ENCODE measurements at regions not wholly inside any gene's neighbourhood (a gene's known extent, or its start where the extent isn't known, plus 50 kb on each side); places are given as distances from the start of the nearest gene placed in this dataset.

- peak overlapping the region; percentile 16 for H3K4me3 ChIP-seq (ENCODE audit: low read depth, low read length)
- no peaks in the 10 kb centered on the region for H3K36me3 ChIP-seq (ENCODE audit: insufficient read depth)
- DNase-seq (ENCODE audit: extremely low spot score), result no peak
- no peaks in the 10 kb centered on the region for H3K4me1 ChIP-seq (ENCODE audit: insufficient read depth)
- WGBS, result 8% methylated on average over 58 of the region's 58 CpGs
- no peak overlapping the region for H3K27ac ChIP-seq (ENCODE audit: low read depth)
Observed at GRCh38 chr9:17906841-17907778, 328.2 kb downstream of the SH3GL2 start.

GRCh38 chr9:17907779-17908508, 329.1 kb downstream of the SH3GL2 start:
- Histone ChIP-seq H3K36me3 (ENCODE audit: insufficient read depth) (no peaks in the 10 kb centered on the region), H3K27ac (ENCODE audit: low read depth) (no peak overlapping the region), H3K4me3 (ENCODE audit: low read depth, low read length) (no peak overlapping the region), H3K4me1 (ENCODE audit: insufficient read depth) (no peaks in the 10 kb centered on the region)
- no peak for DNase-seq (ENCODE audit: extremely low spot score)
- 53% methylated on average over 13 of the region's 13 CpGs for WGBS

DNA sequence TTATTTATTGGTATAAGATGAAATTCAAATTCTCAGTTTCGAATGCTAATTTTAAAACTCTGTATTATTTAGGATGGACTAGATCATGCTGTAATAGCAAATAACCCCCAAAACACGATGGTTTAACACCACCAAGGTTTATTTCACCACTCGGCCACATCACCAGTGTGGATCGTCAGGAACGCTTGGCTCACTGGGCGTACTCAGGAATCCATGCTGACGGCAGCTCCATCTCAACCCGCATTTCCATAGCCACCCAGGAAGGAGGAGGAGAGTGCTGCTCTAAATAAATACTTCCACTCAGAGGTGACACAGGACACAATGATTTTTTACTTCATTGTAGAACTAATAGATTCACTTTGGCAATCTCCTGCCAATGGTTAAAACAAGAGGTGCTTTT, 347.4 kb downstream of the SH3GL2 start:
- no peaks in the 10 kb centered on the region for H3K36me3 ChIP-seq (ENCODE audit: insufficient read depth)
- no peak overlapping the region for H3K27ac ChIP-seq (ENCODE audit: low read depth)
- no peaks in the 10 kb centered on the region for H3K4me1 ChIP-seq (ENCODE audit: insufficient read depth)
- WGBS, result 89% methylated on average over 8 of the region's 8 CpGs
- no peak for DNase-seq (ENCODE audit: extremely low spot score)
- no peak overlapping the region for H3K4me3 ChIP-seq (ENCODE audit: low read depth, low read length)

DNA sequence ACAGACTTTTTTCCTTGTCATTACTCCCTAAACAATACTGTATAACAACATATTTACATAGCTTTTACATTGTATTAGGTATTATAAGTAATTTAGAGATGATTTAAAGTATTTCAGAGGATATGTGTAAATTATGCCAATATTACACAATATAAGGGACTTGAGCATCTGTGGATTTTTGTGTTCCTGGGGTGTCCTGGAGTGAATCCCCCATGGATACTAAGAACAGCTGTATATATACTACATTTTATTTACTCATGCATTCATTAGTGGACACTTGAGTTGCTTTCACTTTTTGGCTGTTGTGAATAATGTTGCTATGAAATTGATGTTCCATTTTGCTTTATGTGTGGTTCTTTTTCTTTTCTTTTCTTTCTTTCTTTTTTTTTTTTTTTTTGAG, 348.8 kb downstream of the SH3GL2 start:
- Histone ChIP-seq H3K4me1 (ENCODE audit: insufficient read depth) (no peaks in the 10 kb centered on the region), H3K4me3 (ENCODE audit: low read depth, low read length) (no peak overlapping the region), H3K27ac (ENCODE audit: low read depth) (no peak overlapping the region), H3K36me3 (ENCODE audit: insufficient read depth) (no peaks in the 10 kb centered on the region)
- DNase-seq (ENCODE audit: extremely low spot score), result no peak

- DNase-seq (ENCODE audit: extremely low spot score), result no peak
- Histone ChIP-seq H3K4me3 (ENCODE audit: low read depth, low read length) (no peak overlapping the region), H3K4me1 (ENCODE audit: insufficient read depth) (no peaks in the 10 kb centered on the region), H3K36me3 (ENCODE audit: insufficient read depth) (no peaks in the 10 kb centered on the region), H3K27ac (ENCODE audit: low read depth) (no peak overlapping the region)
- WGBS, result 98% methylated on average over 1 of the region's 1 CpG
Observed at GRCh38 chr9:17928228-17928627, 349.4 kb downstream of the SH3GL2 start.

DNA sequence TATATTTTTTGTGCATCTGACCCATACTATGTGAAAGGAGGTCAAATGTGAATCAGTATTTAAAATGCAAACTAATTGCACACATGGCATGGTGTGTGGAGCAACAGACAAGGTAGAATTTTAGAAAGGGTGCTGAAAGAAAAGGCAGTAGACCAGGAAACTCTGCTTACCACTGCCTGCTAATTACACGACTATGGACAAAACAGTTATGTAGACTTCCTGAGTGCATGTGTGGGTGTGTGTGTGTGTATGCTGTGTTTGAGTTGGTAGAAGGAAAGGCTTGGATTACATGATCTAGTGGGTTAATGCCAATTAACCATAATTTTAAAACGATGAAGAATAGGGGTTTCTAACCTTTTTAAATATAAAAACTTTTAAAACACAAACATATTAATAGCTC, 349.9 kb downstream of the SH3GL2 start:
- H3K36me3 ChIP-seq (ENCODE audit: insufficient read depth), result no peaks in the 10 kb centered on the region
- H3K27ac ChIP-seq (ENCODE audit: low read depth), result no peak overlapping the region
- no peaks in the 10 kb centered on the region for H3K4me1 ChIP-seq (ENCODE audit: insufficient read depth)
- DNase-seq (ENCODE audit: extremely low spot score), result no peak
- 52% methylated on average over 2 of the region's 2 CpGs for WGBS
- no peak overlapping the region for H3K4me3 ChIP-seq (ENCODE audit: low read depth, low read length)

DNA sequence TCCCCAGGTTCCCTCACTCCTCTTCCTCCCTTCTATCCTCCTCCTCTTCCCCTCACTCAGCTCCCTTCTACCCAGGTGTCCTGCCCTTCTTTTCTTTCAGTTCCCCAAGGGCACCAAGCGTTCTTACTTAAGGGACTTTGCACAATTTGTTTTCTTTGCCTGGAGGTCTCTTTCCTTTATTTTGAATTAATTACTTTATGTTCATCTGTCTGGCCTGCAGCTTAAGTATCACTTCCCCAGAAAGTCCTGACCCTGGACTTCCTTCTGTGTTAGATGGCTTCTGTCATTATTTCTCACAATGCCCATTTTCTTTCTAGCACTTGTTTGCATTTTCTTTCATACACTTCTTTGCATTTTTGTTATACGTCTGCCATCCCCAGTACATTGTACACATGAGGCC, 350.6 kb downstream of the SH3GL2 start:
- Histone ChIP-seq H3K27ac (ENCODE audit: low read depth) (no peak overlapping the region), H3K36me3 (ENCODE audit: insufficient read depth) (no peaks in the 10 kb centered on the region), H3K4me3 (ENCODE audit: low read depth, low read length) (no peak overlapping the region), H3K4me1 (ENCODE audit: insufficient read depth) (no peaks in the 10 kb centered on the region)
- 83% methylated on average over 2 of the region's 2 CpGs for WGBS
- no peak for DNase-seq (ENCODE audit: extremely low spot score)

DNA sequence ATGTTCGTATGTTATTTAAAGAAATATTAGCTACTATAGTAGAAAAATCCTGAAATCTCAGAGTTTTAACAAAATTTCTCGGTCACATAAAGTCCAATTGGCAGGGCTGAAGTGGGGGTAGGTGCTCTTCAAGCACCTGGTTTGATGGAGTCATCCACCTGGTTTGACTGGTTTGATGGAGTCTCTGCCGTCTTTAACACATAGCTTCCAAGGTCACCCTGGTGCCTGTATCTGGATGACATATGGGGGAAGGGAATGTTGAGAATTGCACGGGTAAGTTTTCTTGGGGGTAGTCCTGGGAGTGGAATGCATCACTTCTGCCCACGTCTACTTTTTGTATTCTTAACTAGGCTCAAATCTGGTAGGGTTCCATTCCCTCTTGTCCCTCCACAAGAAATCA, 351.2 kb downstream of the SH3GL2 start:
- H3K27ac ChIP-seq (ENCODE audit: low read depth), result no peak overlapping the region
- no peaks in the 10 kb centered on the region for H3K4me1 ChIP-seq (ENCODE audit: insufficient read depth)
- 83% methylated on average over 5 of the region's 5 CpGs for whole genome bisulfite sequencing
- H3K4me3 ChIP-seq (ENCODE audit: low read depth, low read length), result no peak overlapping the region
- no peaks in the 10 kb centered on the region for H3K36me3 ChIP-seq (ENCODE audit: insufficient read depth)
- no peak for DNase-seq (ENCODE audit: extremely low spot score)

GRCh38 chr9:17936365-17936764, 357.5 kb downstream of the SH3GL2 start:
- no peak for DNase-seq (ENCODE audit: extremely low spot score)
- H3K36me3 ChIP-seq (ENCODE audit: insufficient read depth), result no peaks in the 10 kb centered on the region
- H3K4me1 ChIP-seq (ENCODE audit: insufficient read depth), result no peaks in the 10 kb centered on the region
- H3K4me3 ChIP-seq (ENCODE audit: low read depth, low read length), result no peak overlapping the region
- 72% methylated on average over 7 of the region's 7 CpGs for WGBS
- H3K27ac ChIP-seq (ENCODE audit: low read depth), result no peak overlapping the region

GRCh38 chr9:17938035-17938655, 359.3 kb downstream of the SH3GL2 start:
- Histone ChIP-seq H3K36me3 (ENCODE audit: insufficient read depth) (no peaks in the 10 kb centered on the region), H3K4me1 (ENCODE audit: insufficient read depth) (no peaks in the 10 kb centered on the region), H3K27ac (ENCODE audit: low read depth) (no peak overlapping the region), H3K4me3 (ENCODE audit: low read depth, low read length) (no peak overlapping the region)
- whole genome bisulfite sequencing, result 75% methylated on average over 8 of the region's 8 CpGs
- DNase-seq (ENCODE audit: extremely low spot score), result no peak

GRCh38 chr9:17942498-17942897, 363.6 kb downstream of the SH3GL2 start:
- no peak overlapping the region for H3K4me3 ChIP-seq (ENCODE audit: low read depth, low read length)
- 91% methylated on average over 1 of the region's 1 CpG for WGBS
- no peaks in the 10 kb centered on the region for H3K36me3 ChIP-seq (ENCODE audit: insufficient read depth)
- no peaks in the 10 kb centered on the region for H3K4me1 ChIP-seq (ENCODE audit: insufficient read depth)
- DNase-seq (ENCODE audit: extremely low spot score), result no peak
- H3K27ac ChIP-seq (ENCODE audit: low read depth), result no peak overlapping the region

- H3K36me3 ChIP-seq (ENCODE audit: insufficient read depth), result no peaks in the 10 kb centered on the region
- 85% methylated on average over 2 of the region's 2 CpGs for WGBS
- H3K4me3 ChIP-seq (ENCODE audit: low read depth, low read length), result no peak overlapping the region
- DNase-seq (ENCODE audit: extremely low spot score), result no peak
- no peak overlapping the region for H3K27ac ChIP-seq (ENCODE audit: low read depth)
- H3K4me1 ChIP-seq (ENCODE audit: insufficient read depth), result no peaks in the 10 kb centered on the region
Observed at GRCh38 chr9:17955409-17955808, 376.5 kb downstream of the SH3GL2 start.

- no peak overlapping the region for H3K4me3 ChIP-seq (ENCODE audit: low read depth, low read length)
- 87% methylated on average over 2 of the region's 2 CpGs for WGBS
- no peaks in the 10 kb centered on the region for H3K4me1 ChIP-seq (ENCODE audit: insufficient read depth)
- DNase-seq (ENCODE audit: extremely low spot score), result no peak
- no peaks in the 10 kb centered on the region for H3K36me3 ChIP-seq (ENCODE audit: insufficient read depth)
- no peak overlapping the region for H3K27ac ChIP-seq (ENCODE audit: low read depth)
Observed at GRCh38 chr9:17958363-17958762, 379.5 kb downstream of the SH3GL2 start.

- 55% methylated on average over 3 of the region's 3 CpGs for WGBS
Observed at GRCh38 chr9:17962747-17963146, 383.9 kb downstream of the SH3GL2 start.

More at GRCh38 chr9:17962747-17963146, 383.9 kb downstream of the SH3GL2 start:
- DNase-seq (ENCODE audit: extremely low spot score), result no peak
- Histone ChIP-seq H3K27ac (ENCODE audit: low read depth) (no peak overlapping the region), H3K4me3 (ENCODE audit: low read depth, low read length) (no peak overlapping the region), H3K4me1 (ENCODE audit: insufficient read depth) (no peaks in the 10 kb centered on the region), H3K36me3 (ENCODE audit: insufficient read depth) (no peaks in the 10 kb centered on the region)
